Gastroesophageal sphincter (tissue), 3 donors: ENCODE measurements at regions not wholly inside any gene's neighbourhood (a gene's known extent, or its start where the extent isn't known, plus 50 kb on each side); places are given as distances from the start of the nearest gene placed in this dataset.

Source experiments
- EP300 ChIP-seq: sonication (generic); formaldehyde crosslinking; IDR thresholded peaks from one replicate; pipeline ENCODE4 v1.6.1; 2017; ENCODE audit warnings: antibody characterized with exemption, mild to moderate bottlenecking
- POLR2A ChIP-seq, 2 donors: fragments of 450-650 bp; IDR thresholded peaks; one replicate each; pipeline ENCODE4 v1.6.1; 2017; ENCODE audit warnings: antibody characterized with exemption in 2 of 2, mild to moderate bottlenecking in 2 of 2, moderate library complexity in 1 of 2
- POLR2AphosphoS5 ChIP-seq: sonication (generic); formaldehyde crosslinking; IDR thresholded peaks from one replicate; pipeline ENCODE4 v1.6.1; 2017; ENCODE audit warnings: antibody characterized with exemption
- TF ChIP-seq, protein P1 (sequence below), 4 experiments: fragments of 200-600 bp in 2 of 4; fragments of 450-650 bp in 2 of 4; sonication (generic) in 1 of 4; IDR thresholded peaks; one replicate each; pipeline ENCODE4 v1.5.1; 2017 to 2019; ENCODE audit warnings: antibody characterized with exemption in 4 of 4, mild to moderate bottlenecking in 2 of 4, moderate library complexity in 2 of 4

DNA sequence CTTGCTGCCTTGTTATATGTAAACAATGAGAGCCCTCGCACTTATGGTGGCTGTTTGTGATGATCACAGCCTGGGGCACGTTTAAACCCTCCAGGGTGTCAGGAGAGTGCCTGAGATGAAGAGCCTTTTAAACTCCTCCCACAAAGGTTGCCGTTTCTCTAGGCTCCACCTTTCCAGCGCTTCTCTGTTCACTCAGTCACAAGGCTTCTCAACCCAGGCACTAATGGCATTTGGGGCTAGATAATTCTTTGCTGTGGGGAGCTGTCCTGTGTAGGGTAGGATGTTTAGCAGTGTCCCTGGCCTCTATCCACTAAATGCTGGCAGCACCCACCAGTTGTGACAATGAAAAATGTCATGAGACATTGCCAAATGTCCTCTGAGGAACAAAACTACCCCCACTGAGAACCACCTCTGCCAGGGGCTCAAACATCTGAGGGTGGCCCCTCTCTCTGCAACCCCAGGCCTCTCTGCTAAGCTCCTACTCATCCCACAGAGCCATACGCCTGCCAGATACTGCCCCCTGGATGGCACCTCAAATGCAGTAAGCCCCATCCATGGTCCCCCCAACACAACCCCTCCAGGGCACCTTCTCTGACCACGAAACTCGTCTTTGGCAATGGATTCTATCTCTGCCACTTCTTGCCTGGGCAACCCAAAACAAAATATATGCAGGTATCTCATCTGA lies 144.3 kb upstream of the ZMIZ1 start:
- TF ChIP-seq, protein P1, sequence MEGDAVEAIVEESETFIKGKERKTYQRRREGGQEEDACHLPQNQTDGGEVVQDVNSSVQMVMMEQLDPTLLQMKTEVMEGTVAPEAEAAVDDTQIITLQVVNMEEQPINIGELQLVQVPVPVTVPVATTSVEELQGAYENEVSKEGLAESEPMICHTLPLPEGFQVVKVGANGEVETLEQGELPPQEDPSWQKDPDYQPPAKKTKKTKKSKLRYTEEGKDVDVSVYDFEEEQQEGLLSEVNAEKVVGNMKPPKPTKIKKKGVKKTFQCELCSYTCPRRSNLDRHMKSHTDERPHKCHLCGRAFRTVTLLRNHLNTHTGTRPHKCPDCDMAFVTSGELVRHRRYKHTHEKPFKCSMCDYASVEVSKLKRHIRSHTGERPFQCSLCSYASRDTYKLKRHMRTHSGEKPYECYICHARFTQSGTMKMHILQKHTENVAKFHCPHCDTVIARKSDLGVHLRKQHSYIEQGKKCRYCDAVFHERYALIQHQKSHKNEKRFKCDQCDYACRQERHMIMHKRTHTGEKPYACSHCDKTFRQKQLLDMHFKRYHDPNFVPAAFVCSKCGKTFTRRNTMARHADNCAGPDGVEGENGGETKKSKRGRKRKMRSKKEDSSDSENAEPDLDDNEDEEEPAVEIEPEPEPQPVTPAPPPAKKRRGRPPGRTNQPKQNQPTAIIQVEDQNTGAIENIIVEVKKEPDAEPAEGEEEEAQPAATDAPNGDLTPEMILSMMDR (IDR thresholded peaks at IDR 0.05): no peak
- TF ChIP-seq POLR2A (IDR thresholded peaks at IDR 0.05): no peak
- no peak for TF ChIP-seq POLR2AphosphoS5
- TF ChIP-seq EP300: no peak
